Dedifferentiated amniotic fluid mesenchymal stem cell (primary cell): ENCODE measurements at regions not wholly inside any gene's neighbourhood (a gene's known extent, or its start where the extent isn't known, plus 50 kb on each side); places are given as distances from the start of the nearest gene placed in this dataset.

Source experiments
- DNase-seq: peaks from one replicate; pipeline ENCODE4 v3.0.0-alpha.2; 2016; ENCODE audit errors: extremely low spot score

- no peak for DNase-seq
These were observed 164.3 kb downstream of the SETD4 start for GRCh38 chr21:35896060-35896459.

- no peak for DNase-seq
These were observed 164.7 kb downstream of the SETD4 start for GRCh38 chr21:35895598-35895997.

- no peak for DNase-seq
These were observed 167.2 kb downstream of the SETD4 start for GRCh38 chr21:35893156-35893555.

- DNase-seq, result no peak
These were observed 173.4 kb downstream of the SETD4 start for GRCh38 chr21:35886887-35887286.

GRCh38 chr21:35885942-35886541 is 174.3 kb downstream of the SETD4 start:
- no peak for DNase-seq

- DNase-seq, result no peak
These were observed 177.5 kb downstream of the SETD4 start for GRCh38 chr21:35882791-35883240.

- no peak for DNase-seq
These were observed 186.9 kb downstream of the SETD4 start for GRCh38 chr21:35873441-35873840.

GRCh38 chr21:35871906-35872305 is 188.4 kb downstream of the SETD4 start:
- no peak for DNase-seq

GRCh38 chr21:35868869-35869223 is 191.5 kb downstream of the SETD4 start:
- DNase-seq, result no peak

GRCh38 chr21:35868005-35868868 is 192.1 kb downstream of the SETD4 start:
- DNase-seq, result no peak

GRCh38 chr21:35864039-35864438 is 196.3 kb downstream of the SETD4 start:
- DNase-seq, result no peak

- DNase-seq, result no peak
These were observed 197.4 kb downstream of the SETD4 start for GRCh38 chr21:35862969-35863368.

- DNase-seq, result no peak
These were observed 198.7 kb downstream of the SETD4 start for GRCh38 chr21:35861661-35862060.

GRCh38 chr21:35860189-35860869 is 200.0 kb downstream of the SETD4 start:
- DNase-seq, result no peak

- no peak for DNase-seq
These were observed 200.6 kb downstream of the SETD4 start for GRCh38 chr21:35859677-35860076.

- no peak for DNase-seq
These were observed 203.2 kb downstream of the SETD4 start for GRCh38 chr21:35857095-35857494.

GRCh38 chr21:35855484-35855883 is 204.8 kb downstream of the SETD4 start:
- DNase-seq, result no peak

- DNase-seq, result no peak
These were observed 206.0 kb downstream of the SETD4 start for GRCh38 chr21:35854281-35854680.

GRCh38 chr21:35853321-35854239 is 206.7 kb downstream of the SETD4 start:
- no peak for DNase-seq

GRCh38 chr21:35852820-35853219 is 207.5 kb downstream of the SETD4 start:
- DNase-seq, result no peak

GRCh38 chr21:35850542-35851103 is 209.7 kb downstream of the SETD4 start:
- no peak for DNase-seq
